Astrocyte (in vitro differentiated cells and primary cell): ENCODE measurements at regions not wholly inside any gene's neighbourhood (a gene's known extent, or its start where the extent isn't known, plus 50 kb on each side); places are given as distances from the start of the nearest gene placed in this dataset.

Source experiments
- DNase-seq: peaks from one replicate; pipeline ENCODE4 v3.0.0-alpha.2; 2010; ENCODE audit warnings: low read depth
- FAIRE-seq: peaks from 2 replicates; lab custom pipeline; 2011; peaks lifted over from hg19 to GRCh38; lab: Jason Lieb, UNC
- H2AFZ ChIP-seq: 2 replicates; pipeline ENCODE4 v1.6.0; 2012; ENCODE audit warnings: low read depth, low read length, inconsistent platforms
- H3K27ac ChIP-seq: 2 replicates; pipeline ENCODE4 v1.5.1; 2011; ENCODE audit warnings: low read depth, low read length, inconsistent platforms
- H3K27me3 ChIP-seq: 2 replicates; pipeline ENCODE4 v1.6.0; 2011; ENCODE audit warnings: low read length, inconsistent platforms; ENCODE audit not compliant: insufficient read depth
- H3K36me3 ChIP-seq: 2 replicates; pipeline ENCODE4 v1.5.1; 2011; ENCODE audit warnings: low read length, inconsistent platforms; ENCODE audit not compliant: insufficient read depth
- H3K4me1 ChIP-seq: 2 replicates; pipeline ENCODE4 v1.5.1; 2011; ENCODE audit warnings: low read length, inconsistent platforms; ENCODE audit not compliant: insufficient read depth
- H3K4me2 ChIP-seq: 2 replicates; pipeline ENCODE4 v1.6.0; 2012; ENCODE audit warnings: low read length, inconsistent platforms
- H3K4me3 ChIP-seq: 2 replicates; pipeline ENCODE4 v1.5.1; 2011; ENCODE audit warnings: low read depth, mild to moderate bottlenecking, low read length, inconsistent platforms; ENCODE audit not compliant: insufficient read depth
- H3K79me2 ChIP-seq: 2 replicates; pipeline ENCODE4 v1.6.0; 2012; ENCODE audit warnings: mild to moderate bottlenecking, low read length, inconsistent platforms; ENCODE audit not compliant: insufficient read depth
- H3K9ac ChIP-seq: 2 replicates; pipeline ENCODE4 v1.6.0; 2012; ENCODE audit warnings: mild to moderate bottlenecking, low read length, inconsistent platforms
- H3K9me3 ChIP-seq: 2 replicates; pipeline ENCODE4 v1.5.1; 2012; ENCODE audit warnings: low read depth, mild to moderate bottlenecking, low read length, inconsistent platforms; ENCODE audit not compliant: insufficient read depth
- H4K20me1 ChIP-seq: 2 replicates; pipeline ENCODE4 v1.6.0; 2012; ENCODE audit warnings: low read length, inconsistent platforms; ENCODE audit not compliant: insufficient read depth
- H3K27ac Mint-ChIP-seq: one replicate; pipeline ENCODE4 v1.8.0; 2021; ENCODE audit warnings: mild to moderate bottlenecking, mixed read lengths; ENCODE audit not compliant: unreplicated experiment
- H3K27me3 Mint-ChIP-seq: one replicate; pipeline ENCODE4 v1.8.0; 2021; ENCODE audit warnings: low read depth, mixed read lengths; ENCODE audit not compliant: unreplicated experiment
- H3K36me3 Mint-ChIP-seq: one replicate; pipeline ENCODE4 v1.8.0; 2021; ENCODE audit warnings: low read depth, mixed read lengths; ENCODE audit not compliant: unreplicated experiment
- H3K4me1 Mint-ChIP-seq: one replicate; pipeline ENCODE4 v1.8.0; 2021; ENCODE audit warnings: low read depth, mixed read lengths; ENCODE audit not compliant: unreplicated experiment
- H3K4me3 Mint-ChIP-seq: one replicate; pipeline ENCODE4 v1.8.0; 2021; ENCODE audit warnings: mild to moderate bottlenecking, moderate library complexity, mixed read lengths; ENCODE audit not compliant: unreplicated experiment
- H3K9me3 Mint-ChIP-seq: one replicate; pipeline ENCODE4 v1.8.0; 2021; ENCODE audit warnings: mild to moderate bottlenecking, mixed read lengths; ENCODE audit not compliant: unreplicated experiment
- CTCF ChIP-seq: IDR thresholded peaks from 2 replicates; pipeline ENCODE4 v1.5.1; 2011; ENCODE audit warnings: low read depth, mild to moderate bottlenecking, inconsistent platforms, low read length, moderate library complexity; ENCODE audit not compliant: insufficient read depth
- EZH2 ChIP-seq: IDR thresholded peaks from 2 replicates; pipeline ENCODE4 v1.6.1; 2012; ENCODE audit warnings: mild to moderate bottlenecking, low read length, inconsistent platforms; ENCODE audit not compliant: insufficient read depth

DNA sequence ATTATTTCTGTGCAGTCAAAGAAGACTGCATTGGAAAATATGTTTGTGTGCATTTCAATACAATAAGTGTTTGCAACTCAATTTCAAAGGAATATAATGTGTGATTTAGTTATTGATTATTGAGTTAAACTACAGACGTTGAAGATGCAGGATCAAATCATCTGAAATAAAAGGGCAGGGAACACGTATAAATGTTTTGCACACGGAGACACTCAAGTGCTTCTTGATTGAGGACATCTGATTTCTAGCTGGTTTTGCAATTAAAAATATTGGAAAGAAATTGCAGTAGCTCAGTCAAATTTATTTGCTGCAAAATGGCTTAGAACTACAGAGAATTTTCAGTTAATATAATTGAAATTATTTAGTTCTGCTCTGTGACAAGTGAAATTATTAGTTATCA, 412.7 kb downstream of the UTRN start:
- Mint-ChIP-seq H3K4me1 (no peaks in the 10 kb centered on the region), H3K9me3 (no peaks in the 10 kb centered on the region), H3K36me3 (no peaks in the 10 kb centered on the region), H3K27me3 (no peaks in the 10 kb centered on the region), H3K4me3 (no peak overlapping the region), H3K27ac (no peak overlapping the region)
- DNase-seq (no peak), FAIRE-seq (no peak)
- Histone ChIP-seq H3K9me3 (no peaks in the 10 kb centered on the region), H3K36me3 (no peaks in the 10 kb centered on the region), H3K4me1 (no peaks in the 10 kb centered on the region), H2AFZ (no peak overlapping the region), H3K4me2 (no peak overlapping the region), H3K4me3 (no peak overlapping the region), H3K27ac (no peak overlapping the region), H3K27me3 (no peaks in the 10 kb centered on the region), H3K9ac (no peak overlapping the region), H3K79me2 (no peaks in the 10 kb centered on the region), H4K20me1 (peaks cover 10% of the 10 kb centered on the region)
- TF ChIP-seq CTCF (no peak), EZH2 (no peak)

- Histone ChIP-seq H3K4me2 (no peak overlapping the region), H3K4me3 (no peak overlapping the region), H3K79me2 (no peaks in the 10 kb centered on the region), H3K9ac (no peak overlapping the region), H4K20me1 (no peaks in the 10 kb centered on the region), H3K27ac (no peak overlapping the region), H2AFZ (no peak overlapping the region), H3K9me3 (no peaks in the 10 kb centered on the region), H3K36me3 (no peaks in the 10 kb centered on the region), H3K27me3 (no peaks in the 10 kb centered on the region), H3K4me1 (no peaks in the 10 kb centered on the region)
- FAIRE-seq (no peak), DNase-seq (no peak)
- H3K4me1 Mint-ChIP-seq = no peaks in the 10 kb centered on the region
- H3K27ac Mint-ChIP-seq = no peak overlapping the region
- H3K27me3 Mint-ChIP-seq = no peaks in the 10 kb centered on the region
- H3K36me3 Mint-ChIP-seq = no peaks in the 10 kb centered on the region
- no peak for TF ChIP-seq EZH2
- no peak for TF ChIP-seq CTCF
- H3K4me3 Mint-ChIP-seq = no peak overlapping the region
- H3K9me3 Mint-ChIP-seq = no peaks in the 10 kb centered on the region
Observed at GRCh38 chr6:144702781-144703180, 417.6 kb downstream of the UTRN start.

DNA sequence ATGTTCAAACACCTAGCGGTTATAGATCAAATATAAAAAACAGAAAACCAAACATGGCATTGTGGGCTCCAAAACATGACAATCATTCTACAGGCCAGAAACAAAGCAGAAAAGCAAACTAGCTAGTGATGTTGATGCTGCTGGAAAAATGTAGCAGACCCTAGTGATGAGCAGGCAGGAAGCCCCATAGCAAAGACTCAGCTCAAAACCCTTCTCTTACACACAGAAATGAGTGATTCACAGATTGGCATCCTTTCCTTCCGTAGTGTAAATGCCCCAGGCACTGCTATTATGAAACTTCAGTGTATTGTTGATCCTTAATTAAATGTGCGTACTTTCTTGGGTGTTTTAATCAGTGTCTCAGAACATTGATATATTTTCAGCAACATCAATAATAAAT, 425.1 kb downstream of the UTRN start:
- peak; percentile 96 for FAIRE-seq
- Histone ChIP-seq H3K4me3 (no peak overlapping the region), H3K4me1 (peaks cover under 1% of the 10 kb centered on the region), H3K27ac (no peak overlapping the region), H3K79me2 (no peaks in the 10 kb centered on the region), H3K9ac (no peak overlapping the region), H3K27me3 (no peaks in the 10 kb centered on the region), H2AFZ (no peak overlapping the region), H3K4me2 (peak overlapping the region; percentile 32), H3K9me3 (no peaks in the 10 kb centered on the region), H4K20me1 (no peaks in the 10 kb centered on the region), H3K36me3 (no peaks in the 10 kb centered on the region)
- Mint-ChIP-seq H3K36me3 (no peaks in the 10 kb centered on the region), H3K27ac (no peak overlapping the region), H3K27me3 (no peaks in the 10 kb centered on the region), H3K4me1 (peaks cover 3% of the 10 kb centered on the region), H3K4me3 (no peak overlapping the region), H3K9me3 (no peaks in the 10 kb centered on the region)
- peak; percentile 81 for DNase-seq
- TF ChIP-seq EZH2 (no peak), CTCF (no peak)
